GM21786 (cell line): ENCODE measurements at regions not wholly inside any gene's neighbourhood (a gene's known extent, or its start where the extent isn't known, plus 50 kb on each side); places are given as distances from the start of the nearest gene placed in this dataset.
A peak's percentile ranks its signal among the peaks of the same experiment; 100 is the strongest.
"Not testable (repeated sequence)": the region's sequence is repeated elsewhere in the genome, so short reads cannot be mapped to it uniquely, and the experiment has no call there.

Source experiments
- ATAC-seq: cut with Tn5 transposase; IDR thresholded peaks from one replicate; pipeline ENCODE4 v1.9.1; 2021; ENCODE audit not compliant: unreplicated experiment

- no peak for ATAC-seq
These were observed 466.8 kb upstream of the GRIN3A start for GRCh38 chr9:102205251-102205650.

- ATAC-seq, result no peak
These were observed 463.7 kb upstream of the GRIN3A start for GRCh38 chr9:102202126-102202525.

- ATAC-seq, result no peak
These were observed 447.5 kb upstream of the GRIN3A start for GRCh38 chr9:102185962-102186361.

- ATAC-seq, result no peak
These were observed 446.9 kb upstream of the GRIN3A start for GRCh38 chr9:102185371-102185770.

- ATAC-seq, result no peak
These were observed 440.4 kb upstream of the GRIN3A start for GRCh38 chr9:102178811-102179210.

GRCh38 chr9:102174202-102174601 lies 435.8 kb upstream of the GRIN3A start:
- ATAC-seq, result not testable (repeated sequence)

GRCh38 chr9:102164247-102164646 lies 425.8 kb upstream of the GRIN3A start:
- ATAC-seq, result no peak

- ATAC-seq, result not testable (repeated sequence)
These were observed 414.6 kb upstream of the GRIN3A start for GRCh38 chr9:102153081-102153480.

GRCh38 chr9:102135768-102136167 lies 397.3 kb upstream of the GRIN3A start:
- ATAC-seq, result no peak

GRCh38 chr9:102124465-102124864 lies 386.0 kb upstream of the GRIN3A start:
- ATAC-seq, result no peak

- no peak for ATAC-seq
These were observed 376.1 kb upstream of the GRIN3A start for GRCh38 chr9:102114557-102114956.

- no peak for ATAC-seq
These were observed 374.7 kb upstream of the GRIN3A start for GRCh38 chr9:102113191-102113590.

GRCh38 chr9:102106439-102106838 lies 368.0 kb upstream of the GRIN3A start:
- ATAC-seq, result no peak

GRCh38 chr9:102101723-102102122 lies 363.3 kb upstream of the GRIN3A start:
- no peak for ATAC-seq

- no peak for ATAC-seq
These were observed 348.7 kb upstream of the GRIN3A start for GRCh38 chr9:102087141-102087540.

GRCh38 chr9:102085548-102085947 lies 347.1 kb upstream of the GRIN3A start:
- no peak for ATAC-seq

GRCh38 chr9:102072059-102072764 lies 333.8 kb upstream of the GRIN3A start:
- ATAC-seq, result no peak

GRCh38 chr9:102069969-102070368 lies 331.5 kb upstream of the GRIN3A start:
- no peak for ATAC-seq

GRCh38 chr9:102054811-102055210 lies 316.4 kb upstream of the GRIN3A start:
- no peak for ATAC-seq

GRCh38 chr9:102049586-102050246 lies 311.3 kb upstream of the GRIN3A start:
- peak; percentile 57 for ATAC-seq

GRCh38 chr9:102047549-102047948 lies 309.1 kb upstream of the GRIN3A start:
- no peak for ATAC-seq

GRCh38 chr9:102044133-102044532 lies 305.7 kb upstream of the GRIN3A start:
- ATAC-seq, result no peak

GRCh38 chr9:102038006-102038405 lies 299.6 kb upstream of the GRIN3A start:
- no peak for ATAC-seq
